Adrenal gland (tissue), 9 donors: ENCODE measurements at regions not wholly inside any gene's neighbourhood (a gene's known extent, or its start where the extent isn't known, plus 50 kb on each side); places are given as distances from the start of the nearest gene placed in this dataset.

Experiments
- DNase-seq, 7 donors: peaks; one replicate each; pipeline ENCODE4 v3.0.0-alpha.2; 2019 to 2020
- H3K27ac ChIP-seq, 5 donors: fragments of 200-600 bp; sonication (generic) in 4 of 5; 1 replicate in 3 of 5; 2 replicates in 2 of 5; pipeline versions ENCODE4 v1.5.1 to v1.8.0; 2016 to 2020; ENCODE audit warnings: mild to moderate bottlenecking in 1 of 5
- H3K27me3 ChIP-seq: fragments of 200-600 bp; 2 replicates; pipeline ENCODE4 v1.8.0; 2021
- H3K36me3 ChIP-seq, 2 donors: fragments of 200-600 bp; replicated peaks in 1 of 2; 1 replicate in 1 of 2; 2 replicates in 1 of 2; pipeline versions ENCODE4 v1.5.1 to v1.8.0; 2018 to 2022
- H3K4me1 ChIP-seq, 2 donors: fragments of 200-600 bp; replicated peaks in 1 of 2; 1 replicate in 1 of 2; 2 replicates in 1 of 2; pipeline versions ENCODE4 v1.5.1 to v1.8.0; 2018 to 2021
- H3K4me3 ChIP-seq, 4 donors: fragments of 200-600 bp; sonication (generic) in 3 of 4; one replicate each; pipeline ENCODE4 v1.5.1; 2016 to 2018
- H3K9me3 ChIP-seq, 3 donors: fragments of 200-600 bp; sonication (generic) in 1 of 3; replicated peaks in 1 of 3; 1 replicate in 2 of 3; 2 replicates in 1 of 3; pipeline versions ENCODE4 v1.5.1 to v1.8.0; 2016 to 2021
- POLR2A ChIP-seq, 2 donors: fragments of 450-650 bp; IDR thresholded peaks; one replicate each; pipeline ENCODE4 v1.6.1; 2017; ENCODE audit warnings: antibody characterized with exemption in 2 of 2, mild to moderate bottlenecking in 2 of 2, moderate library complexity in 1 of 2
- WGBS, 4 donors: extraction: QIAGEN DNeasy Blood & Tissue Kit in 2 of 4; methylation state at CpG; one replicate each; pipeline versions ENCODE4 v1.1.5 to v1.1.7; 2013 to 2017; 5-methylcytosine and 5-hydroxymethylcytosine counted together
- intact Hi-C, 2 donors: fragments of 100-400 bp; cut with DNase I; formaldehyde crosslinking; loops; one replicate each; pipeline versions ENCODE4 v1.14.1 to v1.15.0; 2022 to 2023
- TF ChIP-seq, protein P1 (sequence below), 6 experiments: fragments of 450-650 bp in 4 of 6; fragments of 200-600 bp in 2 of 6; sonication (generic) in 1 of 6; IDR thresholded peaks; 1 replicate in 5 of 6; 2 replicates in 1 of 6; pipeline versions ENCODE4 v1.5.1 to v1.8.0; 2016 to 2021; ENCODE audit warnings: antibody characterized with exemption in 6 of 6, mild to moderate bottlenecking in 2 of 6, moderate library complexity in 1 of 6
- donor health status: healthy with polysubstance abuse.
- donor health status: Bipolar disorder and iron deficiency.
- donor health status: DM: yes; HTN: yes; CAD: no.
- donor health status: DM: no; HTN: no; CAD: no.
- donor health status: DM: no; HTN: no; CAD: no.

GRCh38 chr9:34825775-34826174, 115.8 kb upstream of the CCL21 start:
- no peaks in the 10 kb centered on the region for H3K36me3 ChIP-seq
- H3K9me3 ChIP-seq = no peaks in the 10 kb centered on the region
- intact Hi-C loops = no loop called here
- no peak overlapping the region for H3K4me3 ChIP-seq
- DNase-seq = peak in 1 of 7 donors; percentile 29
- WGBS, 4 donors = 40 to 52% (median 42%) methylated on average over 4 of the region's 4 CpGs
- TF ChIP-seq POLR2A (IDR thresholded peaks at IDR 0.05) = no peak
- TF ChIP-seq, protein P1, sequence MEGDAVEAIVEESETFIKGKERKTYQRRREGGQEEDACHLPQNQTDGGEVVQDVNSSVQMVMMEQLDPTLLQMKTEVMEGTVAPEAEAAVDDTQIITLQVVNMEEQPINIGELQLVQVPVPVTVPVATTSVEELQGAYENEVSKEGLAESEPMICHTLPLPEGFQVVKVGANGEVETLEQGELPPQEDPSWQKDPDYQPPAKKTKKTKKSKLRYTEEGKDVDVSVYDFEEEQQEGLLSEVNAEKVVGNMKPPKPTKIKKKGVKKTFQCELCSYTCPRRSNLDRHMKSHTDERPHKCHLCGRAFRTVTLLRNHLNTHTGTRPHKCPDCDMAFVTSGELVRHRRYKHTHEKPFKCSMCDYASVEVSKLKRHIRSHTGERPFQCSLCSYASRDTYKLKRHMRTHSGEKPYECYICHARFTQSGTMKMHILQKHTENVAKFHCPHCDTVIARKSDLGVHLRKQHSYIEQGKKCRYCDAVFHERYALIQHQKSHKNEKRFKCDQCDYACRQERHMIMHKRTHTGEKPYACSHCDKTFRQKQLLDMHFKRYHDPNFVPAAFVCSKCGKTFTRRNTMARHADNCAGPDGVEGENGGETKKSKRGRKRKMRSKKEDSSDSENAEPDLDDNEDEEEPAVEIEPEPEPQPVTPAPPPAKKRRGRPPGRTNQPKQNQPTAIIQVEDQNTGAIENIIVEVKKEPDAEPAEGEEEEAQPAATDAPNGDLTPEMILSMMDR (IDR thresholded peaks at IDR 0.05) = no peak
- H3K4me1 ChIP-seq = no peaks in the 10 kb centered on the region
- H3K27me3 ChIP-seq = no peaks in the 10 kb centered on the region
- H3K27ac ChIP-seq = no peak overlapping the region

GRCh38 chr9:34823778-34824177, 113.8 kb upstream of the CCL21 start:
- intact Hi-C loops = no loop called here
- no peaks in the 10 kb centered on the region for H3K4me1 ChIP-seq
- WGBS, 4 donors = 20 to 80% (median 63%) methylated on average over 1 to 4 of the region's 4 CpGs
- no peak for DNase-seq
- no peak for TF ChIP-seq POLR2A (IDR thresholded peaks at IDR 0.05)
- TF ChIP-seq, protein P1 (IDR thresholded peaks at IDR 0.05) = no peak
- no peaks in the 10 kb centered on the region for H3K9me3 ChIP-seq
- no peak overlapping the region for H3K4me3 ChIP-seq
- no peak overlapping the region for H3K27ac ChIP-seq
- H3K27me3 ChIP-seq = no peaks in the 10 kb centered on the region
- H3K36me3 ChIP-seq = no peaks in the 10 kb centered on the region

DNA sequence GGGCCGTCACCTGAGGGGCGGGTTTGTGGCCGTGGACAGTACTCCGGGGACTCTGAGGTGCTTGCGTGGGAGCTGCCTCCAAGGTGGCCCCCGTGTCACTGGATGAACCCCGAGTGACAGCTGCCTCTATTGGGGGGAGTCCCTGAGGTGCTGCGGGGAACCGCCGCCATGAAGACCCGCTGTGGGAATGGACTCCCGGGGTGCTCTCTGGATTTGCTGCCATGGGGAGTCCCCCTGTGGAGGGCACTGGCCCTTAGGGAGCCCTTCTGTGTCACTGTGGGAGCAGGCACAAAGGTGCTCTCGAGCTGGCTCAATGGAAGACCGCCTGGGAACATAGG, 100.2 kb upstream of the CCL21 start:
- H3K27ac ChIP-seq = no peak overlapping the region
- intact Hi-C loops = no loop called here
- 64 to 100% (median 67%) methylated on average over 1 to 14 of the region's 14 CpGs; no CpG with 5 or more reads in 1 of the 4 donors for WGBS, 4 donors

DNA sequence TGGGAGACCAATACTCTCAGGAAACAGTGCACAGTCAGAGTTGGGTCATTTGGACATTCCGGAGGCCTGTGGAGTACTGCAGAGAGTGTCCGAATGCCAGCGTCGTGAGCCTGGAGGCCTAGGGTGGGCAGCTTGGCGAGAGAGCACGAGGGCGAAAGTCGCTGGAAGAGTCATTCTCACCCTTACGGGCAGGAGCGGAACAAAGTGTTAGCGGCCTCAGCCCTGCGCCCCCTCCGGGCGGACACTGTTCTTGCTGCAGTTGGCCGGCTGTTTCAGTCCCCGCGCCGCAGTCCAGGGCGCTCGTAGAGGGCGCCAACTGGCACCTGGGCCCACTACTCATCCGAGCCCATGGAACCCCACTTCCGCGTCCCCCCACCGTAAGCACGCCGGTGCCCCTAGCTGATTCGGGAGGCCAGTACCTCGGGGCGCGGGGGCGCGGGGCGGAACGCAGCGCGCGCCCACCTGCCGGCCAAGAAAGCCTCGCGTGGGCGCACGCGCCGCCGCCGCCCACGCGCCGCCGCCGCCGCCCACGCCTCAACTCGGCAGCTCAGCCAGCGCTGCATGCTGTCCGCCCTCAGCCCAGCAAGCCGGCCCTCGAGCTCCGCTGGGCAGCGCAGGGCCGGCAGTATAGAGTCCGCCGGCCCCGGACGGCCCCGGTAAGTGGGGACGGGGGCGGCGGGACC, 99.7 kb upstream of the CCL21 start:
- Histone ChIP-seq H3K27me3 (peaks cover 12% of the 10 kb centered on the region), H3K27ac (no peak overlapping the region), H3K4me1 (no peaks in the 10 kb centered on the region), H3K4me3 (peak overlapping the region in 1 of 4 donors; percentile 31), H3K9me3 (no peaks in the 10 kb centered on the region), H3K36me3 (no peaks in the 10 kb centered on the region)
- TF ChIP-seq POLR2A (IDR thresholded peaks at IDR 0.05) = no peak
- TF ChIP-seq, protein P1 (IDR thresholded peaks at IDR 0.05) = peak in 2 of 6 experiments; percentile 22 to 35
- intact Hi-C loops = no loop called here
- WGBS, 4 donors = 1 to 9% (median 4%) methylated on average over 13 to 70 of the region's 70 CpGs
- DNase-seq = peak in 4 of 7 donors; percentile 9 to 23 (median 16)

More for the DNA sequence above, 100.2 kb upstream of the CCL21 start:
- Histone ChIP-seq H3K27me3 (peaks cover 12% of the 10 kb centered on the region), H3K36me3 (no peaks in the 10 kb centered on the region), H3K9me3 (no peaks in the 10 kb centered on the region), H3K4me1 (no peaks in the 10 kb centered on the region), H3K4me3 (peak overlapping the region in 1 of 4 donors; percentile 31)
- DNase-seq = no peak
- TF ChIP-seq, protein P1 (IDR thresholded peaks at IDR 0.05) = no peak
- no peak for TF ChIP-seq POLR2A (IDR thresholded peaks at IDR 0.05)
